ENCODE measurements at regions not wholly inside any gene's neighbourhood (a gene's known extent, or its start where the extent isn't known, plus 50 kb on each side); places are given as distances from the start of the nearest gene placed in this dataset.

DNA sequence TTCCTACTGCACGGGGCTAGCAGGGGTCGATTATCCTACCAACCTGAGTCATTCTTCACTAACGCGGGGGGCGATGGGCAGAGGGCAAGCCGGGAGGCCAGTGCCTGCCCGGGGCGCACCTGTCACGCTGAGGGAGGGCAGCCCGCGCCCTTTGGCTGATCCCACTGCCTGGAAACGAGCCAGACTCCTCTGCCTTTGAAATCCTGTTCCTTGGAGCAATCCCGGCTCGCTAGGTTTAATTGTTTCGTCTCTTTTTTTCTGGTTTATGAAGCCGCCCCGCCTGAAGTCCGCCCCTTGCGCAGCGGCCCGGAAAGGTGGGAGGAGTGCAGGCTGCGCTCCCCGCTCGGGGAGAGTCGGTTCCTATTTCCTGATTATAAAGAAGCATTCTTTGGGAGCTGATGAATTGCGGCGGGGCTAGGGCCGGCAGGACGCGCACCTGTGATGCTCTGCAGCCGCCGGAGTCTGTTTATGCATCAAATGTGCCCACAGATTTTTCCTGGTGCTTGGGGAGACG lies 484.2 kb downstream of the BCOR start:
- TF ChIP-seq, protein P1, sequence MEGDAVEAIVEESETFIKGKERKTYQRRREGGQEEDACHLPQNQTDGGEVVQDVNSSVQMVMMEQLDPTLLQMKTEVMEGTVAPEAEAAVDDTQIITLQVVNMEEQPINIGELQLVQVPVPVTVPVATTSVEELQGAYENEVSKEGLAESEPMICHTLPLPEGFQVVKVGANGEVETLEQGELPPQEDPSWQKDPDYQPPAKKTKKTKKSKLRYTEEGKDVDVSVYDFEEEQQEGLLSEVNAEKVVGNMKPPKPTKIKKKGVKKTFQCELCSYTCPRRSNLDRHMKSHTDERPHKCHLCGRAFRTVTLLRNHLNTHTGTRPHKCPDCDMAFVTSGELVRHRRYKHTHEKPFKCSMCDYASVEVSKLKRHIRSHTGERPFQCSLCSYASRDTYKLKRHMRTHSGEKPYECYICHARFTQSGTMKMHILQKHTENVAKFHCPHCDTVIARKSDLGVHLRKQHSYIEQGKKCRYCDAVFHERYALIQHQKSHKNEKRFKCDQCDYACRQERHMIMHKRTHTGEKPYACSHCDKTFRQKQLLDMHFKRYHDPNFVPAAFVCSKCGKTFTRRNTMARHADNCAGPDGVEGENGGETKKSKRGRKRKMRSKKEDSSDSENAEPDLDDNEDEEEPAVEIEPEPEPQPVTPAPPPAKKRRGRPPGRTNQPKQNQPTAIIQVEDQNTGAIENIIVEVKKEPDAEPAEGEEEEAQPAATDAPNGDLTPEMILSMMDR (IDR thresholded peaks at IDR 0.05; ENCODE audit: low read depth, low read length, poor library complexity, severe bottlenecking): no peak
- TF ChIP-seq EZH2phosphoT487 (IDR thresholded peaks at IDR 0.05; ENCODE audit: borderline replicate concordance, low read length): no peak
- no peaks in the 10 kb centered on the region for H3K36me3 ChIP-seq (ENCODE audit: control insufficient read depth, low read length)
- no peaks in the 10 kb centered on the region for H3K4me1 ChIP-seq (ENCODE audit: control insufficient read depth, low read length)
- H3K4me3 ChIP-seq (ENCODE audit: low read length): no peak overlapping the region
- H3K9me2 ChIP-seq (replicated peaks; ENCODE audit: control insufficient read depth, low read length): no peaks in the 10 kb centered on the region
- H4K20me1 ChIP-seq (ENCODE audit: control insufficient read depth, insufficient read depth, low read depth, low read length): no peaks in the 10 kb centered on the region
- no peaks in the 10 kb centered on the region for H3K27me3 ChIP-seq (ENCODE audit: control insufficient read depth, low read length)
- H3K79me2 ChIP-seq (ENCODE audit: control insufficient read depth, low read length): no peaks in the 10 kb centered on the region
- no peak overlapping the region for H3K4me2 ChIP-seq (ENCODE audit: low read length)
- H3F3A ChIP-seq (ENCODE audit: control insufficient read depth, insufficient read depth): no peaks in the 10 kb centered on the region
- H3K9me3 ChIP-seq (ENCODE audit: control insufficient read depth, insufficient read depth, low read length): no peaks in the 10 kb centered on the region
- no peak overlapping the region for H3K27ac ChIP-seq (ENCODE audit: low read depth, low read length)

DNA sequence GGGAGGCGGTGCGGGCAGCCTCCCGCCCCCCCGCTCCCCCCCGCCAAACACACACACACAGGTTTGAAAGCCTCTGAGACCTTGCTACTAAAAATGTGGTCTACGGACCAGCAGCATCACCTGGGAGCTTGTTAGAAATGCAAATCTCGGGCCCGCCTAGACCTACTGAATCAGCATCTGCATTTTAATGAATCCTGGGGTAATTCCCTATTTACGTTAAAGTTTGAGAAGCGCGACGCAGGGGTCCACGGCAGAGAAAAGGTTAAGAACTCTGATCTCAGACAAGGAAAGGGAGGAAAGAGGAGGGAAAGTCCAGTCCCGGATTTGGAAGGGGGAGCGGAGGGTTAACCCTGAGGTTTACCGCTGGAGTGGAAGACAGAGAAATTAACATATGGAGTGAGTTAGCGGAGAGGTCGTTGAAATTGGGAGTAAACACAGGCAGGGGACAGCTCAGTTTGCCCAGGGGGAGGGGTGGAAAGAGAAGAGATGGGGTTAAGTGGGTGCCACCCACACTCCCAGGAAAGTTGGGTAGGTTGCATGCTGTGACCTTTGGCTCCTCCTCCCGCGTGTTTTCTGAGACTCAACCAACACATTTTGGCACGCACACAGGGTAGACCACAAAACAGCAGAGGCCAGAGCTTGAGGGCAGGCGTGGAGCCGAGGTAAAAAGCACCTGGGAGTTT lies 483.6 kb downstream of the BCOR start:
- Histone ChIP-seq H3K9me3 (ENCODE audit: control insufficient read depth, insufficient read depth, low read length) (no peaks in the 10 kb centered on the region), H3K4me2 (ENCODE audit: low read length) (no peak overlapping the region), H3K36me3 (ENCODE audit: control insufficient read depth, low read length) (no peaks in the 10 kb centered on the region), H3K9me2 (replicated peaks; ENCODE audit: control insufficient read depth, low read length) (no peaks in the 10 kb centered on the region), H3K4me3 (ENCODE audit: low read length) (no peak overlapping the region), H3K4me1 (ENCODE audit: control insufficient read depth, low read length) (no peaks in the 10 kb centered on the region), H3K79me2 (ENCODE audit: control insufficient read depth, low read length) (no peaks in the 10 kb centered on the region), H3K27ac (ENCODE audit: low read depth, low read length) (no peak overlapping the region), H3K27me3 (ENCODE audit: control insufficient read depth, low read length) (no peaks in the 10 kb centered on the region), H4K20me1 (ENCODE audit: control insufficient read depth, insufficient read depth, low read depth, low read length) (no peaks in the 10 kb centered on the region), H3F3A (ENCODE audit: control insufficient read depth, insufficient read depth) (no peaks in the 10 kb centered on the region)
- TF ChIP-seq EZH2phosphoT487 (IDR thresholded peaks at IDR 0.05; ENCODE audit: borderline replicate concordance, low read length): no peak
- TF ChIP-seq, protein P1 (IDR thresholded peaks at IDR 0.05; ENCODE audit: low read depth, low read length, poor library complexity, severe bottlenecking): no peak

DNA sequence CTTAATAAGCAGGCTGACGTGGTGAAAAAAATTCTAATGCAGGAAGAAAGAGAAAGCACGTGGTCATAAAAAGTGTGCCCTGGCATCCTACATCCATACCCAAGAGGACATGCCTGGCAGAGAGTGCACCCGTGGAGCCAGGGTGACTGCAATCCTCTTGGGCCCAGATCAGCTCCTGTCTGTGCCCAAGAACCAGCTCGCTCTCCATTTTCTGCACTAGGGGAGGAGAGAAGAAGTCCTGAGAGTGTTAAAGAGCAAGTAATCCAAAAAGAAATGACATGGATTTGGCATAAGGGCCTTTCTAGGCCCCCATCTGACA lies 483.1 kb downstream of the BCOR start:
- Histone ChIP-seq H4K20me1 (ENCODE audit: control insufficient read depth, insufficient read depth, low read depth, low read length) (no peaks in the 10 kb centered on the region), H3K36me3 (ENCODE audit: control insufficient read depth, low read length) (no peaks in the 10 kb centered on the region), H3K4me3 (ENCODE audit: low read length) (no peak overlapping the region), H3K79me2 (ENCODE audit: control insufficient read depth, low read length) (no peaks in the 10 kb centered on the region), H3K4me2 (ENCODE audit: low read length) (no peak overlapping the region), H3K27ac (ENCODE audit: low read depth, low read length) (no peak overlapping the region), H3K9me2 (replicated peaks; ENCODE audit: control insufficient read depth, low read length) (no peaks in the 10 kb centered on the region), H3K4me1 (ENCODE audit: control insufficient read depth, low read length) (no peaks in the 10 kb centered on the region), H3K9me3 (ENCODE audit: control insufficient read depth, insufficient read depth, low read length) (no peaks in the 10 kb centered on the region), H3K27me3 (ENCODE audit: control insufficient read depth, low read length) (no peaks in the 10 kb centered on the region), H3F3A (ENCODE audit: control insufficient read depth, insufficient read depth) (no peaks in the 10 kb centered on the region)
- TF ChIP-seq, protein P1 (IDR thresholded peaks at IDR 0.05; ENCODE audit: low read depth, low read length, poor library complexity, severe bottlenecking): no peak
- TF ChIP-seq EZH2phosphoT487 (IDR thresholded peaks at IDR 0.05; ENCODE audit: borderline replicate concordance, low read length): no peak

Data from DOHH2 (cell line).